Uterus (tissue), 3 donors: ENCODE measurements at regions not wholly inside any gene's neighbourhood (a gene's known extent, or its start where the extent isn't known, plus 50 kb on each side); places are given as distances from the start of the nearest gene placed in this dataset.

ENCODE experiments used
- DNase-seq, 2 donors: peaks; one replicate each; pipeline ENCODE4 v3.0.0-alpha.2; 2019 to 2020
- H3K27ac ChIP-seq, 2 donors: fragments of 200-600 bp; sonication (generic); 1 replicate in 1 of 2; 2 replicates in 1 of 2; pipeline ENCODE4 v1.5.1; 2016 to 2018
- H3K27me3 ChIP-seq, 2 donors: fragments of 200-600 bp; sonication (generic); one replicate each; pipeline ENCODE4 v1.5.1; 2018 to 2019; ENCODE audit warnings: control low read depth in 1 of 2
- H3K36me3 ChIP-seq, 2 donors: fragments of 200-600 bp; sonication (generic); one replicate each; pipeline ENCODE4 v1.5.1; 2019; ENCODE audit warnings: control low read depth in 1 of 2
- H3K4me1 ChIP-seq, 2 donors: fragments of 200-600 bp; sonication (generic); one replicate each; pipeline ENCODE4 v1.5.1; 2018 to 2019; ENCODE audit warnings: control low read depth in 1 of 2
- H3K4me3 ChIP-seq, 2 donors: fragments of 200-600 bp; sonication (generic); 1 replicate in 1 of 2; 2 replicates in 1 of 2; pipeline ENCODE4 v1.5.1; 2018 to 2019; ENCODE audit warnings: mild to moderate bottlenecking in 1 of 2
- H3K9me3 ChIP-seq, 2 donors: fragments of 200-600 bp; sonication (generic); one replicate each; pipeline ENCODE4 v1.5.1; 2019; ENCODE audit warnings: control low read depth in 1 of 2
- CTCF ChIP-seq, 4 experiments: fragments of 200-600 bp in 2 of 4; fragments of 450-650 bp in 2 of 4; sonication (generic) in 2 of 4; IDR thresholded peaks; one replicate each; pipeline ENCODE4 v1.5.1; 2016 to 2019; ENCODE audit warnings: antibody characterized with exemption in 4 of 4, mild to moderate bottlenecking in 2 of 4, moderate library complexity in 1 of 4
- POLR2A ChIP-seq, 2 donors: fragments of 450-650 bp; IDR thresholded peaks; one replicate each; pipeline ENCODE4 v1.6.1; 2016; ENCODE audit warnings: antibody characterized with exemption in 2 of 2, mild to moderate bottlenecking in 1 of 2, moderate library complexity in 1 of 2
- intact Hi-C: fragments of 100-400 bp; cut with DNase I; formaldehyde crosslinking; loops from one replicate; pipeline ENCODE4 v1.15.1; 2023; ENCODE audit warnings: low total_unique reads
- donor health status: DM: yes; HTN: yes; CAD: no.

- no peaks in the 10 kb centered on the region for H3K36me3 ChIP-seq
- no peaks in the 10 kb centered on the region for H3K9me3 ChIP-seq
- intact Hi-C loops = no loop called here
- H3K27me3 ChIP-seq = no peaks in the 10 kb centered on the region
- no peak for DNase-seq
- no peak overlapping the region for H3K4me3 ChIP-seq
- H3K4me1 ChIP-seq = no peaks in the 10 kb centered on the region
- TF ChIP-seq CTCF (IDR thresholded peaks at IDR 0.05) (no peak), POLR2A (IDR thresholded peaks at IDR 0.05) (no peak)
- H3K27ac ChIP-seq = no peak overlapping the region
Observed at GRCh38 chr12:45619736-45620135, 109.8 kb upstream of the ARID2 start.

GRCh38 chr12:45621703-45622102 is 107.8 kb upstream of the ARID2 start:
- Histone ChIP-seq H3K9me3 (no peaks in the 10 kb centered on the region), H3K4me3 (no peak overlapping the region), H3K36me3 (no peaks in the 10 kb centered on the region), H3K4me1 (no peaks in the 10 kb centered on the region), H3K27me3 (no peaks in the 10 kb centered on the region), H3K27ac (no peak overlapping the region)
- DNase-seq = no peak
- intact Hi-C loops = no loop called here
- TF ChIP-seq CTCF (IDR thresholded peaks at IDR 0.05) (no peak), POLR2A (IDR thresholded peaks at IDR 0.05) (no peak)

GRCh38 chr12:45622210-45622937 is 107.1 kb upstream of the ARID2 start:
- intact Hi-C loops = no loop called here

GRCh38 chr12:45623221-45623620 is 106.3 kb upstream of the ARID2 start:
- intact Hi-C loops = no loop called here
- no peak for DNase-seq
- no peak for TF ChIP-seq POLR2A (IDR thresholded peaks at IDR 0.05)
- TF ChIP-seq CTCF (IDR thresholded peaks at IDR 0.05) = no peak

More at GRCh38 chr12:45622210-45622937, 107.1 kb upstream of the ARID2 start:
- Histone ChIP-seq H3K4me3 (no peak overlapping the region), H3K27me3 (no peaks in the 10 kb centered on the region), H3K27ac (no peak overlapping the region), H3K4me1 (no peaks in the 10 kb centered on the region), H3K9me3 (no peaks in the 10 kb centered on the region), H3K36me3 (no peaks in the 10 kb centered on the region)
- no peak for DNase-seq
- TF ChIP-seq CTCF (IDR thresholded peaks at IDR 0.05) = no peak

GRCh38 chr12:45623940-45624339 is 105.6 kb upstream of the ARID2 start:
- DNase-seq = no peak
- H3K27me3 ChIP-seq = no peaks in the 10 kb centered on the region

More at GRCh38 chr12:45623221-45623620, 106.3 kb upstream of the ARID2 start:
- H3K4me1 ChIP-seq = no peaks in the 10 kb centered on the region
- H3K4me3 ChIP-seq = no peak overlapping the region
- H3K27ac ChIP-seq = no peak overlapping the region
- no peaks in the 10 kb centered on the region for H3K9me3 ChIP-seq
- H3K36me3 ChIP-seq = no peaks in the 10 kb centered on the region
- no peaks in the 10 kb centered on the region for H3K27me3 ChIP-seq

More at GRCh38 chr12:45623940-45624339, 105.6 kb upstream of the ARID2 start:
- H3K4me3 ChIP-seq = no peak overlapping the region
- intact Hi-C loops = no loop called here
- no peak for TF ChIP-seq CTCF (IDR thresholded peaks at IDR 0.05)
- no peak for TF ChIP-seq POLR2A (IDR thresholded peaks at IDR 0.05)
- H3K9me3 ChIP-seq = no peaks in the 10 kb centered on the region
- H3K4me1 ChIP-seq = no peaks in the 10 kb centered on the region
- H3K27ac ChIP-seq = no peak overlapping the region
- no peaks in the 10 kb centered on the region for H3K36me3 ChIP-seq
